GM19452 (cell line): ENCODE measurements at regions not wholly inside any gene's neighbourhood (a gene's known extent, or its start where the extent isn't known, plus 50 kb on each side); places are given as distances from the start of the nearest gene placed in this dataset.

ENCODE experiments used
- ATAC-seq: cut with Tn5 transposase; IDR thresholded peaks from one replicate; pipeline ENCODE4 v1.9.1; 2021; ENCODE audit not compliant: unreplicated experiment

- no peak for ATAC-seq
These were observed 183.7 kb downstream of the RGS3 start for GRCh38 chr9:113646946-113647914.

- no peak for ATAC-seq
These were observed 184.5 kb downstream of the RGS3 start for GRCh38 chr9:113648048-113648447.

- no peak for ATAC-seq
These were observed 185.1 kb downstream of the RGS3 start for GRCh38 chr9:113648586-113648985.

- ATAC-seq: no peak
These were observed 185.5 kb downstream of the RGS3 start for GRCh38 chr9:113649054-113649453.

- ATAC-seq: no peak
These were observed 186.3 kb downstream of the RGS3 start for GRCh38 chr9:113649855-113650206.

GRCh38 chr9:113650207-113651131 is 186.9 kb downstream of the RGS3 start:
- no peak for ATAC-seq

GRCh38 chr9:113651896-113652295 is 188.4 kb downstream of the RGS3 start:
- no peak for ATAC-seq

GRCh38 chr9:113652355-113653152 is 189.0 kb downstream of the RGS3 start:
- no peak for ATAC-seq

- ATAC-seq: no peak
These were observed 190.4 kb downstream of the RGS3 start for GRCh38 chr9:113653746-113654604.

- no peak for ATAC-seq
These were observed 191.3 kb downstream of the RGS3 start for GRCh38 chr9:113654605-113655428.

- ATAC-seq: no peak
These were observed 193.5 kb downstream of the RGS3 start for GRCh38 chr9:113656771-113657670.

GRCh38 chr9:113657765-113658544 is 194.4 kb downstream of the RGS3 start:
- peak; percentile 82 for ATAC-seq

GRCh38 chr9:113658545-113658895 is 195.0 kb downstream of the RGS3 start:
- ATAC-seq: no peak

- no peak for ATAC-seq
These were observed 195.5 kb downstream of the RGS3 start for GRCh38 chr9:113659039-113659438.

GRCh38 chr9:113659740-113660139 is 196.2 kb downstream of the RGS3 start:
- ATAC-seq: no peak

GRCh38 chr9:113660196-113660595 is 196.7 kb downstream of the RGS3 start:
- no peak for ATAC-seq

- ATAC-seq: no peak
These were observed 197.5 kb downstream of the RGS3 start for GRCh38 chr9:113661074-113661473.
